K562 (cell line): ENCODE measurements at regions not wholly inside any gene's neighbourhood (a gene's known extent, or its start where the extent isn't known, plus 50 kb on each side); places are given as distances from the start of the nearest gene placed in this dataset.

Experiments used
- ATAC-seq: fragments of 200-7000 bp; cut with Tn5 transposase; 3 replicates; pipeline ENCODE4 v1.9.1; 2020; ENCODE audit warnings: moderate library complexity
- BruUV-seq: library from RNA; stranded (reverse); fragments of 400-500 nt; replicated peaks from 2 replicates; lab custom pipeline; 2021; lab: Mats Ljungman, UMichigan
- CTCF ChIA-PET: fragments of 300-600 bp; formaldehyde crosslinking; extraction: SDS; loops from one replicate; lab custom pipeline; 2021; ENCODE audit warnings: low intra/inter-chr PET ratio; lab: Yijun Ruan, JAX
- POLR2A ChIA-PET: fragments of 300-600, 350-650 bp; sonication (Branson Sonifier 250); formaldehyde crosslinking; extraction: SDS; loops from one replicate; lab custom pipeline; 2021; ENCODE audit warnings: antibody characterized with exemption, inconsistent platforms; lab: Yijun Ruan, JAX
- DNase-seq, 4 experiments: peaks; one replicate each; pipeline versions ENCODE4 v3.0.0 to v3.0.0-alpha.2; 2011 to 2018; ENCODE audit warnings: low spot score in 3 of 4, mixed read lengths in 3 of 4; ENCODE audit errors: extremely low read depth in 1 of 4
- FAIRE-seq: peaks from 2 replicates; lab custom pipeline; 2011; peaks lifted over from hg19 to GRCh38; lab: Jason Lieb, UNC
- H2AFZ ChIP-seq: 2 replicates; pipeline ENCODE4 v1.6.0; 2011; ENCODE audit warnings: low read depth, low read length, control low read depth, inconsistent platforms
- H3K27ac ChIP-seq: fragments of 200-600 bp; 3 replicates; pipeline ENCODE4 v1.8.0; 2011; ENCODE audit warnings: low read depth, mild to moderate bottlenecking, control low read depth, inconsistent platforms, low read length, moderate library complexity, mixed read lengths; ENCODE audit errors: extremely low read depth
- H3K27me3 ChIP-seq, 2 experiments: fragments of 300-600 bp in 1 of 2; 2 replicates in 1 of 2; 3 replicates in 1 of 2; pipeline versions ENCODE4 v1.6.0 to v1.8.0; 2011; ENCODE audit warnings: inconsistent platforms in 2 of 2, low read length in 2 of 2, mild to moderate bottlenecking in 1 of 2, mixed read lengths in 1 of 2, moderate library complexity in 1 of 2; ENCODE audit not compliant: control insufficient read depth in 2 of 2, insufficient read depth in 2 of 2
- H3K36me3 ChIP-seq: fragments of 300-600 bp; 3 replicates; pipeline ENCODE4 v1.8.0; 2011; ENCODE audit warnings: mild to moderate bottlenecking, low read length, inconsistent platforms; ENCODE audit not compliant: control insufficient read depth, insufficient read depth
- H3K4me1 ChIP-seq, 2 experiments: fragments of 200-600 bp in 1 of 2; replicated peaks in 1 of 2; 2 replicates in 1 of 2; 3 replicates in 1 of 2; pipeline versions ENCODE4 v1.5.1 to v1.8.0; 2011; ENCODE audit warnings: inconsistent platforms in 2 of 2, low read length in 2 of 2, mild to moderate bottlenecking in 1 of 2, mixed read lengths in 1 of 2, moderate library complexity in 1 of 2; ENCODE audit not compliant: control insufficient read depth in 2 of 2, insufficient read depth in 2 of 2
- H3K4me2 ChIP-seq: 2 replicates; pipeline ENCODE4 v1.6.1; 2011; ENCODE audit warnings: low read length, control low read depth, inconsistent platforms, mixed read lengths; ENCODE audit not compliant: insufficient read depth
- H3K4me3 ChIP-seq: fragments of 200-600 bp; sonication (generic), shearing (Covaris generic); 2 replicates; pipeline ENCODE4 v1.5.1; 2016; ENCODE audit warnings: control low read depth, inconsistent platforms
- H3K79me2 ChIP-seq: fragments of 200-600 bp; 3 replicates; pipeline ENCODE4 v1.8.0; 2011; ENCODE audit warnings: low read length, inconsistent platforms; ENCODE audit not compliant: control insufficient read depth, insufficient read depth
- H3K9ac ChIP-seq, 2 experiments: 2 replicates each; pipeline versions ENCODE4 v1.6.0 to v1.6.1; 2011; ENCODE audit warnings: low read depth in 2 of 2, low read length in 2 of 2, control low read depth in 1 of 2, inconsistent platforms in 1 of 2, mild to moderate bottlenecking in 1 of 2, mixed read lengths in 1 of 2; ENCODE audit not compliant: insufficient read depth in 1 of 2
- H3K9me1 ChIP-seq: one replicate; pipeline ENCODE4 v1.6.0; 2011; ENCODE audit warnings: inconsistent platforms, mild to moderate bottlenecking, low read length, moderate library complexity; ENCODE audit not compliant: control insufficient read depth, insufficient read depth
- H3K9me3 ChIP-seq: replicated peaks from 2 replicates; pipeline ENCODE4 v1.5.1; 2011; ENCODE audit warnings: low read depth, low read length, inconsistent platforms; ENCODE audit not compliant: control insufficient read depth, insufficient read depth
- H4K20me1 ChIP-seq: replicated peaks from 2 replicates; pipeline ENCODE4 v1.6.1; 2011; ENCODE audit warnings: low read length, inconsistent platforms, mixed read lengths; ENCODE audit not compliant: control insufficient read depth, insufficient read depth
- ETV6 ChIP-seq, 3 experiments: fragments of 150-350 bp in 1 of 3; sonication (generic) in 1 of 3; formaldehyde crosslinking in 1 of 3; IDR thresholded peaks; 2 replicates each; pipeline versions ENCODE4 v1.6.1 to v1.8.0; 2014 to 2022; ENCODE audit warnings: borderline replicate concordance in 2 of 3, low read depth in 2 of 3, antibody characterized with exemption in 1 of 3, low read length in 1 of 3, mild to moderate bottlenecking in 1 of 3, missing genetic modification reagents in 1 of 3
- GABPB1 ChIP-seq: sonication (generic); formaldehyde crosslinking; IDR thresholded peaks from 2 replicates; pipeline ENCODE4 v1.8.0; 2022; ENCODE audit warnings: mild to moderate bottlenecking, missing genetic modification reagents
- HMG20A ChIP-seq: fragments of 450-650 bp; formaldehyde crosslinking; conservative IDR thresholded peaks from 2 replicates; pipeline ENCODE4 v1.4.0; 2020; ENCODE audit warnings: mild to moderate bottlenecking, mixed read lengths
- PTBP1 ChIP-seq: fragments of 200-400 bp; formaldehyde crosslinking; IDR thresholded peaks from 2 replicates; pipeline ENCODE4 v1.6.1; 2017; ENCODE audit warnings: low read depth, low read length
- RBM34 ChIP-seq: fragments of 200-400 bp; formaldehyde crosslinking; IDR thresholded peaks from 2 replicates; pipeline ENCODE4 v1.6.1; 2018; ENCODE audit warnings: low read length, borderline replicate concordance; ENCODE audit not compliant: insufficient read depth
- ZNF444 ChIP-seq: fragments of 250-450 bp; sonication (Bioruptor Pico); IDR thresholded peaks from 2 replicates; pipeline ENCODE4 v1.4.0; 2020; ENCODE audit warnings: mild to moderate bottlenecking, moderate library complexity
- ZNF75A ChIP-seq: fragments of 450-650 bp; formaldehyde crosslinking; IDR thresholded peaks from 2 replicates; pipeline ENCODE4 v1.4.0; 2020; ENCODE audit warnings: mild to moderate bottlenecking
- WGBS: fragments of 100-300 bp; shearing (Covaris generic); methylation state at CpG from one replicate; pipeline ENCODE4 v1.1.6; 2016; ENCODE audit warnings: low coverage, mixed read lengths; ENCODE audit not compliant: insufficient coverage; ENCODE audit errors: missing lambda C conversion rate; 5-methylcytosine and 5-hydroxymethylcytosine counted together
- in situ Hi-C: fragments of 300-500 bp; cut with MboI; formaldehyde crosslinking; loops from 4 replicates; pipeline ENCODE4 v1.15.0; 2018; ENCODE audit warnings: inconsistent platforms, mixed read lengths
- intact Hi-C: fragments of 100-400 bp; cut with micrococcal nuclease; formaldehyde crosslinking; loops from 2 replicates; pipeline ENCODE4 v1.14.2; 2022
- TF ChIP-seq, protein P1 (sequence below): fragments of 450-650 bp; formaldehyde crosslinking; IDR thresholded peaks from 2 replicates; pipeline ENCODE4 v1.4.0; 2022; ENCODE audit warnings: mild to moderate bottlenecking, moderate library complexity
- TF ChIP-seq, protein P2 (sequence below): fragments of 150-350 bp; conservative IDR thresholded peaks from 2 replicates; pipeline ENCODE4 v1.6.1; 2014; ENCODE audit warnings: low read length
- TF ChIP-seq, protein P3 (sequence below): fragments of 450-650 bp; IDR thresholded peaks from 2 replicates; pipeline ENCODE4 v1.7.0; 2016; ENCODE audit warnings: borderline replicate concordance
- TF ChIP-seq, protein P4 (sequence below): fragments of 450-650 bp; IDR thresholded peaks from 2 replicates; pipeline ENCODE4 v1.7.1; 2018; ENCODE audit warnings: mild to moderate bottlenecking, low read depth; ENCODE audit not compliant: partially characterized antibody
- TF ChIP-seq, protein P5 (sequence below): fragments of 200-400 bp; formaldehyde crosslinking; IDR thresholded peaks from 2 replicates; pipeline ENCODE4 v1.6.1; 2017; ENCODE audit warnings: mild to moderate bottlenecking, low read depth, low read length, moderate library complexity

DNA sequence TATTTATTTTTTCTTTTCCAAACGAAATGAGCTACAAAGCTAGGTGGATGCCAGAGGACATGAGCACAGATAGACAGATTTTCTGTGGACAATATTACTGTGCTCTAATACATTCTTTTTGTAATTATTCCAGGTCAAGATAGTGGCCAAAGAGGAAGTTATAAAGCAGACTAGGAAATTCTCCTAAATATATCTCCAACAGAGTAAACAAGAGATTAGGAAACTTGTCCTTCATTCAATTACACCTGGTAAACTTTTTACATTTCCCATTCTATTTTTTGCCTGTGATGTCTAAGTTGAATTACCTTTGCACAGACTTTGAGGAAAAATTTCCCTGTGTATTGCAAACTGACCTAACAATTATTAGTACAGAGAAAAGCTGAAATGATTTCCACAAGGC lies 905.5 kb upstream of the PCDH20 start:
- no peak overlapping the region for H3K27ac ChIP-seq
- DNase-seq (no peak), ATAC-seq (no peak), FAIRE-seq (no peak)
- no TSS peak for BruUV-seq
- no peaks in the 10 kb centered on the region for H3K36me3 ChIP-seq
- H3K4me1 ChIP-seq = no peaks in the 10 kb centered on the region
- H3K79me2 ChIP-seq = no peaks in the 10 kb centered on the region
- intact Hi-C loops = no loop called here
- H3K27me3 ChIP-seq = no peaks in the 10 kb centered on the region
- CTCF ChIA-PET = no interaction called here
- no peak overlapping the region for H3K4me3 ChIP-seq
- no peaks in the 10 kb centered on the region for H3K9me1 ChIP-seq
- H3K9ac ChIP-seq = no peak overlapping the region
- no peak overlapping the region for H3K4me2 ChIP-seq
- in situ Hi-C loops = no loop called here
- H2AFZ ChIP-seq = no peak overlapping the region
- H3K9me3 ChIP-seq = no peaks in the 10 kb centered on the region
- 0% methylated on average over 1 of the region's 1 CpG for WGBS
- H4K20me1 ChIP-seq = no peaks in the 10 kb centered on the region
- POLR2A ChIA-PET = no interaction called here
- TF ChIP-seq HMG20A (CRISPR knock-in tag) (no peak), PTBP1 (no peak), ZNF75A (CRISPR knock-in tag) (no peak), GABPB1 (no peak), ZNF444 (CRISPR knock-in tag) (no peak), RBM34 (no peak), ETV6 (IDR thresholded peaks at IDR 0.05; ENCODE audit: borderline replicate concordance in 1 of 2, low read depth in 2 of 2, low read length in 1 of 2) (no peak), ETV6 (CRISPR knock-in tag; IDR thresholded peaks at IDR 0.05; ENCODE audit: borderline replicate concordance) (no peak)
- TF ChIP-seq, protein P1, sequence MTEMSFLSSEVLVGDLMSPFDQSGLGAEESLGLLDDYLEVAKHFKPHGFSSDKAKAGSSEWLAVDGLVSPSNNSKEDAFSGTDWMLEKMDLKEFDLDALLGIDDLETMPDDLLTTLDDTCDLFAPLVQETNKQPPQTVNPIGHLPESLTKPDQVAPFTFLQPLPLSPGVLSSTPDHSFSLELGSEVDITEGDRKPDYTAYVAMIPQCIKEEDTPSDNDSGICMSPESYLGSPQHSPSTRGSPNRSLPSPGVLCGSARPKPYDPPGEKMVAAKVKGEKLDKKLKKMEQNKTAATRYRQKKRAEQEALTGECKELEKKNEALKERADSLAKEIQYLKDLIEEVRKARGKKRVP (CRISPR knock-in tag) = no peak
- TF ChIP-seq, protein P2, sequence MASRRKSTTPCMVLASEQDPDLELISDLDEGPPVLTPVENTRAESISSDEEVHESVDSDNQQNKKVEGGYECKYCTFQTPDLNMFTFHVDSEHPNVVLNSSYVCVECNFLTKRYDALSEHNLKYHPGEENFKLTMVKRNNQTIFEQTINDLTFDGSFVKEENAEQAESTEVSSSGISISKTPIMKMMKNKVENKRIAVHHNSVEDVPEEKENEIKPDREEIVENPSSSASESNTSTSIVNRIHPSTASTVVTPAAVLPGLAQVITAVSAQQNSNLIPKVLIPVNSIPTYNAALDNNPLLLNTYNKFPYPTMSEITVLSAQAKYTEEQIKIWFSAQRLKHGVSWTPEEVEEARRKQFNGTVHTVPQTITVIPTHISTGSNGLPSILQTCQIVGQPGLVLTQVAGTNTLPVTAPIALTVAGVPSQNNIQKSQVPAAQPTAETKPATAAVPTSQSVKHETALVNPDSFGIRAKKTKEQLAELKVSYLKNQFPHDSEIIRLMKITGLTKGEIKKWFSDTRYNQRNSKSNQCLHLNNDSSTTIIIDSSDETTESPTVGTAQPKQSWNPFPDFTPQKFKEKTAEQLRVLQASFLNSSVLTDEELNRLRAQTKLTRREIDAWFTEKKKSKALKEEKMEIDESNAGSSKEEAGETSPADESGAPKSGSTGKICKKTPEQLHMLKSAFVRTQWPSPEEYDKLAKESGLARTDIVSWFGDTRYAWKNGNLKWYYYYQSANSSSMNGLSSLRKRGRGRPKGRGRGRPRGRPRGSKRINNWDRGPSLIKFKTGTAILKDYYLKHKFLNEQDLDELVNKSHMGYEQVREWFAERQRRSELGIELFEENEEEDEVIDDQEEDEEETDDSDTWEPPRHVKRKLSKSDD = no peak
- TF ChIP-seq, protein P3, sequence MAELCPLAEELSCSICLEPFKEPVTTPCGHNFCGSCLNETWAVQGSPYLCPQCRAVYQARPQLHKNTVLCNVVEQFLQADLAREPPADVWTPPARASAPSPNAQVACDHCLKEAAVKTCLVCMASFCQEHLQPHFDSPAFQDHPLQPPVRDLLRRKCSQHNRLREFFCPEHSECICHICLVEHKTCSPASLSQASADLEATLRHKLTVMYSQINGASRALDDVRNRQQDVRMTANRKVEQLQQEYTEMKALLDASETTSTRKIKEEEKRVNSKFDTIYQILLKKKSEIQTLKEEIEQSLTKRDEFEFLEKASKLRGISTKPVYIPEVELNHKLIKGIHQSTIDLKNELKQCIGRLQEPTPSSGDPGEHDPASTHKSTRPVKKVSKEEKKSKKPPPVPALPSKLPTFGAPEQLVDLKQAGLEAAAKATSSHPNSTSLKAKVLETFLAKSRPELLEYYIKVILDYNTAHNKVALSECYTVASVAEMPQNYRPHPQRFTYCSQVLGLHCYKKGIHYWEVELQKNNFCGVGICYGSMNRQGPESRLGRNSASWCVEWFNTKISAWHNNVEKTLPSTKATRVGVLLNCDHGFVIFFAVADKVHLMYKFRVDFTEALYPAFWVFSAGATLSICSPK = no peak
- TF ChIP-seq, protein P4, sequence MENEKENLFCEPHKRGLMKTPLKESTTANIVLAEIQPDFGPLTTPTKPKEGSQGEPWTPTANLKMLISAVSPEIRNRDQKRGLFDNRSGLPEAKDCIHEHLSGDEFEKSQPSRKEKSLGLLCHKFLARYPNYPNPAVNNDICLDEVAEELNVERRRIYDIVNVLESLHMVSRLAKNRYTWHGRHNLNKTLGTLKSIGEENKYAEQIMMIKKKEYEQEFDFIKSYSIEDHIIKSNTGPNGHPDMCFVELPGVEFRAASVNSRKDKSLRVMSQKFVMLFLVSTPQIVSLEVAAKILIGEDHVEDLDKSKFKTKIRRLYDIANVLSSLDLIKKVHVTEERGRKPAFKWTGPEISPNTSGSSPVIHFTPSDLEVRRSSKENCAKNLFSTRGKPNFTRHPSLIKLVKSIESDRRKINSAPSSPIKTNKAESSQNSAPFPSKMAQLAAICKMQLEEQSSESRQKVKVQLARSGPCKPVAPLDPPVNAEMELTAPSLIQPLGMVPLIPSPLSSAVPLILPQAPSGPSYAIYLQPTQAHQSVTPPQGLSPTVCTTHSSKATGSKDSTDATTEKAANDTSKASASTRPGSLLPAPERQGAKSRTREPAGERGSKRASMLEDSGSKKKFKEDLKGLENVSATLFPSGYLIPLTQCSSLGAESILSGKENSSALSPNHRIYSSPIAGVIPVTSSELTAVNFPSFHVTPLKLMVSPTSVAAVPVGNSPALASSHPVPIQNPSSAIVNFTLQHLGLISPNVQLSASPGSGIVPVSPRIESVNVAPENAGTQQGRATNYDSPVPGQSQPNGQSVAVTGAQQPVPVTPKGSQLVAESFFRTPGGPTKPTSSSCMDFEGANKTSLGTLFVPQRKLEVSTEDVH = no peak
- TF ChIP-seq, protein P5, sequence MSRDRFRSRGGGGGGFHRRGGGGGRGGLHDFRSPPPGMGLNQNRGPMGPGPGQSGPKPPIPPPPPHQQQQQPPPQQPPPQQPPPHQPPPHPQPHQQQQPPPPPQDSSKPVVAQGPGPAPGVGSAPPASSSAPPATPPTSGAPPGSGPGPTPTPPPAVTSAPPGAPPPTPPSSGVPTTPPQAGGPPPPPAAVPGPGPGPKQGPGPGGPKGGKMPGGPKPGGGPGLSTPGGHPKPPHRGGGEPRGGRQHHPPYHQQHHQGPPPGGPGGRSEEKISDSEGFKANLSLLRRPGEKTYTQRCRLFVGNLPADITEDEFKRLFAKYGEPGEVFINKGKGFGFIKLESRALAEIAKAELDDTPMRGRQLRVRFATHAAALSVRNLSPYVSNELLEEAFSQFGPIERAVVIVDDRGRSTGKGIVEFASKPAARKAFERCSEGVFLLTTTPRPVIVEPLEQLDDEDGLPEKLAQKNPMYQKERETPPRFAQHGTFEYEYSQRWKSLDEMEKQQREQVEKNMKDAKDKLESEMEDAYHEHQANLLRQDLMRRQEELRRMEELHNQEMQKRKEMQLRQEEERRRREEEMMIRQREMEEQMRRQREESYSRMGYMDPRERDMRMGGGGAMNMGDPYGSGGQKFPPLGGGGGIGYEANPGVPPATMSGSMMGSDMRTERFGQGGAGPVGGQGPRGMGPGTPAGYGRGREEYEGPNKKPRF = no peak
